NCI-H1436 treated with DMSO at 0.1 percent for 48 hours (cell line): ENCODE measurements at regions not wholly inside any gene's neighbourhood (a gene's known extent, or its start where the extent isn't known, plus 50 kb on each side); places are given as distances from the start of the nearest gene placed in this dataset.

Source experiments
- DNase-seq: peaks from one replicate; lab custom pipeline; 2025; lab: John Stamatoyannopoulos, UW

DNA sequence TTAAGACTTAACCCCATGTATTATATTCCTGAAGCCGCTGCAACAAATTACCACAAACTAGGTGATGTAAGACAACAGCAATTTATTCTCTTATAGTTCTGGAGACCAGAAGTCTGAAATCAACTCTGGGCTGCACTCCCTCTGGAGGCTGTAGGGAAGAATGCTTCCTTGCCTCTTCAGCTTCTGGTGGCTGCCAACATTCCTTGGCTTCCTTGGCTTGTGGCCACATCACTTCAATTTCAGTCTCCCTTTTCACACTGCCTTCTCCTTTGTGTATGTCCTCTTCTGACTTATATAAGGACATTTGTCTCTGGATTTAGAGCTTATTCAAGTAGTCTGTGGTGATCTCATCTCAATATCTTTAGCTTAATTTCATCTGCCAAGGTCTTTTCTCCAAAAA lies 141.6 kb downstream of the DHX35 start:
- DNase-seq: no peak

DNA sequence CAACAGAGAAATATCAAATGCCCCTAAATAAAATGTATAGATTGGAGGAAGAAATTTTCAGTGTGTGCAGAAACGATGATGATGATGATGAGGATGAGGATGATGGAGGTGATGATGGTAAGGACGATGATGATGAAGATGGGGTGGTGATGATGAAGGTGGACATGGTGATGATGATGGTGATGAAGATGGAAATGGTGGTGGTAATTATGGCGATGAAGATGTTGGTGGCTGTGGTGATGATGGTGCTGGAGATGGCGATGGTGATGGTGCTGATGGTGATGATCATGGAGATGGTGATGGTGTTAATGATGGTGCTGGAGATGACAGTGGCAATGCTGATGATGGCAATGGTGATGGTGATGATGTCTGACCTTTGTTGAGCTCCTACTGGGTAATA lies 141.2 kb downstream of the DHX35 start:
- no peak for DNase-seq

DNA sequence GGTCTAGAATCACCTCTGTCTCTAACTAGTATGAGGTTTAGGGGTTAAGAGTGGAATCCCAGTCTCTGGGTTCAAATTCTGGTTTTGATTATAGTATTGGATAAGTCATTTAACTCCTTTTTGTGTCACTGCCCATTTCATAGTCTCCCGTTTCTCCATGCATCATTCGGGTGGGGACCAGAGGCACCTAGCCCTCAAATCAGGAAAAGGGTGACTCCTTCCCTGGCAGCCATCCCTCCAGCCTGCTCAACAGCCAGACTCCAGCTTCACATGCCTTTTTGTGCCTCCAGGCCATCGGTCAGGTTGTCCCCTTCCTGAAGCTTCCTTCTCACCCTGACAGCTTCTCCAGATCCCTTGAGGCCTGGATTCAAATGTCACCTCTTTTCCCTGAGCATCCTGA lies 139.8 kb downstream of the DHX35 start:
- no peak for DNase-seq

DNA sequence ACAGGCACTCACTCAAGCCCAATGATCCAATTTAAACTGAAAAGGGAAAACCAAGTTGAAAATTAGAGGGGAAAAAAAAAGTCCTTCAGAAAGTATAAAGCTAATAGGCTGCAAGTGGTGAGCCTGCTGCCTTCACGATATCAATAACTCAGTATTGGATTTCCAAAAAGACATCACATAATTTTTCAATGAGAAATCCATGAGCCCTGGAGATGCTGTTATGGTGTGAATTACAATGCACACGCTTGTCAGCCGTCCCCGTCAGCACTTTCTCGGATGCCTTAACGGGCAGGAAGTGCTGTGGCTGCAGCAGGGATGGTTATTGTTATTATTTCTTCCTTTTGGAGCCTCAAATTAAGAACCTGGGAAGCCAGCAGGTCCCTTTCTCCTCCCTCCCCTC lies 138.5 kb downstream of the DHX35 start:
- DNase-seq: no peak

DNA sequence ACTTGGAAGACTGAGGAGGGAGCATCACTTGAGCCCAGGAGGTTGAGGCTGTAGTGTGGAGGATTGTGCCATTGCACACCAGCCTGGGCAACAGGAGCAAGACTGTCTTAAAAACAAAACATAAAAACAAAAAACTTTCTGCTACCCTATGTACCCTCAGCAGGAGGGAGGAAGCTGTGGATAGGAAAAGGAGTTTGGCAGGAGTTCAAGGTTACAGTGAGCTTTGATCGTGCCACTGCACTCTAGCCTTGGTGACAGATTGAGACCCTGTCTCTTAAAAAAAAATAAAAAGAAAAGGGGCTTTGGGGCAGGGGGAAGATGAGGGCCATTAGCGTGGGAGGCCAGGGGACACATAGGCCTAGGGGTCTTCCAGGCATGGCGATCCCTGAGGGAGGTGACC lies 135.7 kb downstream of the DHX35 start:
- DNase-seq: no peak

DNA sequence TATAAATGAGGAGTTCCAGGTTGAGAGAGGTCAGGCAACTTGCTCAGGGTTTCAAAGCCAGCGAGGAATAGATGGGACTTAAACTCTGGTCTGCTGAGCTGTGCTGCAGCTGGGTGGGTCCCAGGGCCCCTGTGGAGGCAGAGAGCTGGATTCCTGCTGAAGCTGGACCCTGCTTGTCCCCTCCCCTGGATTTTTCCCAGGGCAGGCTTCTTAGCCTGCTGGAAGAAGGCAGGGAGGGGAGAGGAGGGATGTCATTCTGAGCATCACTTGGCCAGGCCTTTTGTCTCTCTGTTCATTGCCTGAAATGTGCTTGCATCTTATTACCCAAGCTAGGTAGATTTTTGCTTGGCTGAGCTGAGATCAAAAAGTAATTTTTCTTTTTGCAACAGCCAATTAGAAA lies 133.7 kb downstream of the DHX35 start:
- no peak for DNase-seq

DNA sequence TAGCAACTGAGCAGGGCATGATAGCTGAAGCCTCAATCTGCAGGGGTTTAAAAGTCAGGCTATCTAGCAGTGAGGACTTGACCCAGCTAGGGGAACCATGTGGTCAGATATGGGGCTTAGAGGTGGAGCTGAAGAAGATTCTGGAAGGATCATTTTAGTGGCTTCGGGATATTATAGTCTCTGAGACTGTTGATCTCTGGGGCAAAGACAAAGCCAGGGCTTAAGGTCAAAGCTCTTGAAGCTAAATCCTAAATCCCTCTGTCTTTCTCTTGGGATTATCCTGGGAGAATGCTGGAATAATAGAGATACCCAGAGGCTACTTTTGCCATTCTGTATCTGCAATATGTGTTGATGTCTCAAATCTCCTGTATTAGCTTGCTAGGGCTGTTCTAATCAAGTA lies 132.2 kb downstream of the DHX35 start:
- no peak for DNase-seq

DNA sequence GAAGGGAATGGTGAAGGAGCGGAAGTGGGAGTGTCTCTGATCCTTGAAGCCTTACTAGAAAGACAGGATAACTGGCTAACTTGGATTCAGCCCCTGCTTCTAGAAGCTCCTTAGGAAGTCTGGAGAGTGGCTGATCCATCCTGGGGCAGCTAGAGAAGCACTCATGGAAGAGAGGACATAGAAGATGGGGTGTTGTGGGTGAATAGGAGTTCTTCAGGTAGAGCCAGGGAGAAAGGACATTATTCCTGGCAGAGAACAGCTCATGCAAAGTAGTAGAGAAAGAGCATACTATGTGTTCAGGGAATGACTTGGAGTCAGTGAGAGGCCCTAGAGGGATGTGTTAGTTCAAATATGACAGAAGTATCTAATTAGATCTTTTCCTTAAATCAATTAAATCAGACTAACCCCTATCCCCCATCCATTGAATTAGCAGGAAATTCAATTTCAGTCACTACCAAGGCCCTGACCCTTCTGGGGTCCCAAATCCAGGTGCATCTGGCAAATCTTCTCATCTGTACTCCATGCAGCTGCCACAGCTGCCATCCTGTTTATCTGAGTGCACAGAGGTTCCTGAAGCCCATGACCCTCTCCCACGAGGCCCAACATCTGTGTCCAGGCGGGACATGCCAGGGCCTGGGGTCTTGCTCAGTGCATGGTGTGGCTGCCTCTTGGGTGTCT lies 130.7 kb downstream of the DHX35 start:
- no peak for DNase-seq

DNA sequence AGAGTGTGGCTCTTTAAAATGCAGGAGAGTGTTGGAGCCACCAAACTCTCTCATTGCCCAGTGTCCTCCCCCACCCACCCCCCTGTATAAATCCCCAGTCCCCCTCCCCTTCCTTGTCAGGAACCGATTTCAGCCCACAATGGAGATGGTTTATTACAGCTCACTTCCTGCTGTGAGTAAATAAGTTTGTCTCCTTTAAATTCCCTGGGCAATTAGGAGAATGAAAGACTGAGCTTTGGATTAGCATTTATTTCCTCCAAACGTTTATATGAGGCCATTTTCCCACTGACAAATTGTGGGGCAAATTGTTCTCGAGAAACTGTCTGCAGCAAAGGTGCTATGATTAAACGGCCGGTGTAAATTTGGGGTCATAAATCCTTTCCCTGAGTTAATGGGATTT lies 128.8 kb downstream of the DHX35 start:
- DNase-seq: no peak

DNA sequence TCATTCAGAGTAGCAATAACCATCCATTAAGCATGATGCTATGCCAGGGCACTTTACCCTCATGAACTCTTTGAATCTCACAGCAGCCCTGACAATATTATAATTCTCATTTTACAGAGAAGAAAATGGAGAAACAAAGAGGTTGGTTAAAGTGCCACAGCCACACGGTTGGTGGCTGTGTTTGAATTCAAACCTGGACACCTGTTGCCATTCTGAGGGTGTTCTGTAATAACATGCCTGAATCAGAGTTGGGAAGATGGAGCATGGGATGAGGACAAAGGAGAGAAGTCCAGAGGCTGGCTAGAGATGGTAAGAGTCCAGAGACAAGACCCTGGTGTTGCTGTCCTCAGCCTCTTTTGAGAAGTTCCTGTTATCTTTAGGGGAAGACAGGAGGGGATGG lies 127.7 kb downstream of the DHX35 start:
- no peak for DNase-seq
